ENCODE measurements at regions not wholly inside any gene's neighbourhood (a gene's known extent, or its start where the extent isn't known, plus 50 kb on each side); places are given as distances from the start of the nearest gene placed in this dataset.
A peak's percentile ranks its signal among the peaks of the same experiment; 100 is the strongest.

DNA sequence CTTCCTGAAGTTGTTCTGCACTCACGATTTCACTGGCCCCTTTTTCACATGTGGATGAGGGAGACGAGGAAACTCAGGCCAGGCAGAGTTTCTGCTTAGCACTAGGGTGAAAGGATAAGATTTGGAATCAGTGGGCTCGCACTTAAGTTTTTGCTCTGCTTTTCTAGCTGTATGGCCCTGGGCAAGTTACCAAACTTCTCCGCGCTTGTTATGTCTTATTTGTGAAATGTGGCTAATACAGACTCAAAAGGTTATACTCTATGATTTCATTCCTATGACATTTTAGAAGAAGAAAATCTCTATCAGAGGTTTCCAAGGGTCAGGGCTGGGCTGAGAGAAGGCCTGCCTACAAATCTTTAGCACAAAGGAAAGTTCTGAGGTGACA lies 191.9 kb upstream of the LRIG1 start:
- DNase-seq: no peak

DNA sequence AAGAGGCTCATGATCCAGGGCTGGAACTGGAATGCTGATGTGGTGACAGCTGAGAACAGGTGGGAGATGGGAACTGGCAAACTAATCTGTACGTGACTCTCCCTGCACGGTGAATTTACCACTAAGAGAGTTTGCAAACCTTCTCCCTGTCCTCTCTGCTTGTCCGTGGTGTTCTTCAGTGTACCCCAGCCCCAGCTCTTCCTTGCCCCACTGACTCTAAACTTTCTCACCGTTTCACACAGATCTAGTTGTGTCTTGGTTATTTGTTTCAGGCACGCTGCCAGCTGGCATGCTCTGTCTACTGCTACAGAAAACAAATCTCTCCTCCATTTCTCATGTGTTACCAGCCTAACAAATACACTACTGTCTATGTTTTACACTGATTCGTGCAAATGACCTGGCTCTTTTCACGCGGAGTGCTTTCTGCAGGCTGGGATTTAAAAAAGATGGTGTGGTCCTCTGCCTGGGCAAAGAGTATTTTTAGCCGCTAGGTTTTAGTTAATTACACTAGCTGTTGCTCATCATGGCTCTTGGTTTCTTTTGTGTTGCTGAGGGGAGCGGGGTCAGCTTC lies 192.7 kb upstream of the LRIG1 start:
- DNase-seq: peak; percentile 39

DNA sequence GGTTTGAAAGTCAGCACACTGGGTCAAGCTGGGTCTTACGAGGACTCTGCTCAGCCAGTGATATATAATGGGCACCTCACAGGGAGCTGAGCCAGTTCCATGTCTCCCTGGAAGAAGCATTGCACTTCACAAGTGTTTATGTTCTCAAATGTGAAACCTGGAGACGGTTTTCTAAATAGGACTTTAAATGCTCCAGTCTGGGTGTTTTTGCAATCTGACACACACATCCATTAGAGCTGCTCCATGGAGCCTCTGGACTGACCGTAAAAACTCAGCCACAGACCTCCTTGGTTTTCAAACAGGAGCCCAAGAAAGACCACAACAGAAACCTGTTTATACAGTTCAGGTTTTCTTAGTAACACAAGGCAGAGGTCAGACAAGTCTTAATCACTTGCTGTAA lies 201.3 kb upstream of the LRIG1 start:
- no peak for DNase-seq

DNA sequence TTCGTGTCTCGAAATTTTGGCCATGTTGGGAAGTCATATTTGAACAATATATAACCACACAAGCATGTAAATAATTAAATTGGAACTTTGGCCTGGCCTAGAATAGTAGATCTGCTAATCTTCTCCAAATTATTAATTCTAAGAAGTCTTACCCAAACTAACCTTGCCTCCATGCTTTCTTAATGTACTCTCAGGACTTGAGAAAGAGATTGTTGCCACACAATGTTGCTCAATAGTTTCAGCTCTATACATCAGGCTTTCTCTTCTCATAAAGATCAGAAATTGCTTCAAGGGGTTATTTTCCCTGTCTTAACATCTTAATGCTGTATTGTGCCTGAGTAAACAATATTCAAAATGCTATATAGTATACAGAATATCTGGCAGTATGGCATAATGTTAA lies 202.7 kb upstream of the LRIG1 start:
- no peak for DNase-seq

DNA sequence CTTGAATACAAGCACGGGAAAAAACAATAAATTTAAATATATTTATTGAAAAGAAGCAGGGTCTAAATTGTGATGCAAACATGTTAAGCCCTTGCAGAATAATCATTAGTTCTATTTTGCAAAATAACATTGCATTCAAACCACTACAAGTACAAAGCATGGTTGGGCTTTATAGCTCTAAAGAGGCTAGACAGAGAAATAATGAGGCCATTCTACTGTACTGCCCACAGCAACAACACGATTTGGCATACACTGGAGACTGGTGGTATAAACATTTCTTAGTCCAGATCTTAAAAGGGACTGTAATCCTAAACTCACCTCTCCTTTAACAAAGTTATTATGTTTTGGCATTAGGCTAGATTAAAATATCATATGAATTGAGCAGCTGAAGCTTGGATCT lies 204.3 kb upstream of the LRIG1 start:
- no peak for DNase-seq

DNA sequence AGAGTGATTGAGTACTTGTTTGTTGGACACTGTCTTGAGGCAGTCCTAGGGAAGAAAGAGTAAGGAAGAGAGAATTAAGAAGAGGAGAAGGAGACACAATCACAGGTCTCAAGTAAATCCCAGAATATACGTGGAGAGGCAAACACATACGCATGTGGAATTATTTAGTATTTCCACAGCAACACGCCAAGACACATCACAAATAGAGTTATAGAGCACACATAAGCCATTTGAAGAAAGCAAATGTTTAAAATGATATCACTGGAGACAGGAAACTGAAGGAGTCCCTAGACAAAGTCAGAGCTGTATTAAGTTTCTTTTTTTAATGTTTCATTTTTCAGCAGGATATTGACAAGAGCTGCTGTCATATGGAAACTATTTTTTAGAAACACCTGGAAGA lies 206.1 kb upstream of the LRIG1 start:
- DNase-seq: no peak

DNA sequence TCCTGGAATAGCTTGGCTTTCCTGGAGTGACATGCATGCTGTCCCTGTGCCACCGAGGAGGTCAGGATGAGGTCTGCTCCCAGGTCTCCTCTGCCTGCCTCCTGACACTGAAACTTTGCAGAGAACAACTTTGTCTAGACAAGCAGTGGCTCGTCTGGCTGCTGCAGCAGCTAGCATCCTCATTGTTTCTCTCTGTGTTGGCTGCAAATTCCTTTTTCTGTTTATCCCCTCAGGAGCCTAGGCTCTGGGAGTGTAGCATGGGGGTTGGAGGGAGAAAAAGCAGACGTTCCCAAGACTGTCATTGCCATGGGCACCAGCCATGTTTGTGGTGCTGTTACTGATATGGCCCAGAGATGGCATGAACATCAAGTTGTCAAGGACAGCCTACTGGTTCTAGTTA lies 208.7 kb upstream of the LRIG1 start:
- no peak for DNase-seq

DNA sequence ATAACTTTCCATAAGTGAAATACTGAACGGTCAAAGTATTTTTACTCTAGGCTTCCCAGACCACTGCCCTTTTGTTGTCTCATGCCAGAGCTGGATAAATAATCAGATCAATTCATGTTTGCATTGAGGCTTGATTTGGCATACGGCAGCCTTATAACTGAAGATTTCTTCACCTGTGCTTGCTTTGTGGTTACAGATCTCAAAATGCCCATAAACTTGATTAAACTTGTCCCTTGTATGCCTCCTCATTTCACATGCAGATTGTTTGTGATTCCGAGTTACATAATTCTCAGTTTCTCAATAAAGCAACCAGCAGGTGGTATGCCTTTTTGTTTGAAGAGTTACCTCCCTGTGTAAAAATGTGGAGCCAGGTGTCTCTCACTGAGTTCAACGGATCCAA lies 211.4 kb upstream of the LRIG1 start:
- no peak for DNase-seq

DNA sequence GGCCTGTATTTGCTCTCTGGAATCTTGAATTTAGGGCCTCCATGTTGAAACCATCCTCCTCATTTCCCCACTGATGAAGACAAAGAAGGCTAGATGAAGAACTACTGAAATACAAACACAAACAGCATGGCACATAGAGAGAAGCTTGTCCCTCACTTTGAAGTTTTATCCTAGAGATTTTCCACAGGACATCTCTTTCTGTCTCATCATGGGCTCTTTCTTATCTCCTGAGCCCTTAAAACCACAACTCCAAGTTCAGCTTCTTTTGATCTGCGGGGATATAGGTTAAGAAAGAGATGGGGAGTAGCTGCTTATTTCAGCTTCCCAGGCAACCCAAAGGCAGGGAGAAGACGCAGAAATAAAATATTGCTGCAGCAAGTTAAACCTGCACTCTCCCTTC lies 213.1 kb upstream of the LRIG1 start:
- no peak for DNase-seq

DNA sequence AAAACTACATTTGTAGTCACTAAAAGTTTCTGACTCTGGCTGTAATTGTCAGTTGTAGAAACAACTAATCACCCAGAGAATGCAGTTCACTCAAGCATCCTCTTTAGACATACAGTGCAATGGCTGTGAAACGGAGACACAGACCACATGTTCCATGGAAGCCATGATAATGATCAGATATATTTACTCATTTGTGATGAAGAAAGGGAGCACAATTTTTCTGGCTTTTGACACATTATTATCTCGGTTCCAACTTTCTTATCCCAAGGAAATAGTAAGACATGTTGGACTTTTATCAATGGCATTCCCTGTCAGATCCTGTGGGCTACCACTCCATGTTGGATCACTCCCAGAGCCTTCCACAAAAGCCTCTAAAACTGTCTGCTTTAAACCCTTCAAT lies 215.0 kb upstream of the LRIG1 start:
- no peak for DNase-seq

DNA sequence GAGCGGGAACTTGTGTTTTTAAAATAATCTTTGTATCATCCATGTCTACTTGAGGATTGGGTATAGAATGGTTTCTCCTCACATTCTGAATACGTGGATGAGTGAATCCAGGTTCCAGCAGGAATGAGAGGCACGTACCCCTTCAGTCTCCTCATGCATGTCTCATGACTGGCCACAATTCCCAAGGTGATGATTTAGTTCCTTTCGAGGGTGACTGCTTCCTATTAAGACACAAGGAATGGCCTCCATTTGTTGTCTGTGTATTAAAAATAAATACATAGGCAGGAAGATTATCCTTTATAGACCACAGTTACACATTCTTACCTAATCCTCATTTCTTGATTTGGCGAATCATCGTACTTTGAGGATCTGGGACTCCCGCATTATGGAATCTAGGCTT lies 217.0 kb upstream of the LRIG1 start:
- DNase-seq: no peak

DNA sequence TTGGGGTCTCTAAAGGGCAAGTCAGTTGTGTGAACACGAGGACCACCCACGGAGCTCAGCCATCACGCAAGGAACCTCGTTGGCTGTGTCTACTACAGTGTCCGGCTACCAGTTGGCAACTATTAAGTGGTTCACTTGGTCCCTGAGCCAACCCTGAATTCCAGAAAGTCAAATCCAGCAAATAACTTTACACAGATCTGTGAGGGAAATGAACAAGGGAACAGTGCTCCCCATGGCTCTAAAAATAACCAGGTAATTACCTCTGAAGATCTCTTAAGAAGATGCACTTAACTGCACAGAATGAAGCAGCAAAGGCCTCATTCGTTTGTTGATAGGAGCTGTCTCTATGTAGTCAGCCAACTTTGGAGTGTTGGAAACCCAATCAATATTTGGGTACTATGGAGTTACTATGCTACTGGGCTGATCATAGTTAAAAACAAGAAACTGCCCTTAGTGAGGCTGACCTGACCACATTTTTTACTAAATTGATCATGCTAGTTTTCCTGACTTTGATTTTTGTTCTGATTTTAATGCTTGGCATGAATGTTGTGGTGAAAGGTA lies 219.1 kb upstream of the LRIG1 start:
- no peak for DNase-seq

DNA sequence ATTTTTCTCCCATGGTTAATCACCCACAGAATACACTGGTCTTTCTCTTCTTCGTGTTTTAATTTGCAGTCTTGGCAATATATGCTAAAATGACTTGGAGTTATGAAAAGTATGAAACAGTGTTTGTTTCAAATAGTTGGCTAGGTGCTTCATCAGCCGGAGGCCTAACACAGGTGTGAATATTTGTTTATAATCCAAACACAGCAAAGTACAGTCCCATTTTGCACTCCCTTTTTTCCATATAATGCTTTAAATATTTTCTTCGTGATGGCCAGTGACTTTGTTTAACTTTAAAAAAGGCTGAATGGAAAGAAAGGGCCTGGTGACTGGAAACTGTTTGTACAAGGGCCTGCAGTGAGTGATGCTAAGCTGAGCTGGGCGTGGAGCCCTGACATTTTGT lies 219.7 kb upstream of the LRIG1 start:
- no peak for DNase-seq

DNA sequence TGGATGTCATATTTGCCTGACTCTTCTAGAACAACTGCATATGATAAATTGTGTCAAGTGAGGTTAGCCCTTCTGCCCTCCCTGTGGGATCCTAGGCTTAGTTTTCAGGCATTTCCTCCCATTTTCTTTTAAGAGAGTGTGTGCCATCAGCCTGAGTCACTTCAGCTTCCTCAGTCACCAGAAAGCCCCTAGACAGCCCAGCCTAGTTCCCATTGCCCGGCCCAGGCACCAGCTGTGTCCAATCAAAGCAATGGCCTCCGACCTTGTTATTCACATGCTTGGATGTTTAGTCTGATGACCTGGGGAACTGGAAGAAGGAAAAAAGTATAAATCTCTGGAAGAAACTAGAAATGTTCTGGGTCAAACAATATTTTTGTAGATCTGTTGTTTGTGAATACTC lies 221.9 kb upstream of the LRIG1 start:
- DNase-seq: peak; percentile 26

DNA sequence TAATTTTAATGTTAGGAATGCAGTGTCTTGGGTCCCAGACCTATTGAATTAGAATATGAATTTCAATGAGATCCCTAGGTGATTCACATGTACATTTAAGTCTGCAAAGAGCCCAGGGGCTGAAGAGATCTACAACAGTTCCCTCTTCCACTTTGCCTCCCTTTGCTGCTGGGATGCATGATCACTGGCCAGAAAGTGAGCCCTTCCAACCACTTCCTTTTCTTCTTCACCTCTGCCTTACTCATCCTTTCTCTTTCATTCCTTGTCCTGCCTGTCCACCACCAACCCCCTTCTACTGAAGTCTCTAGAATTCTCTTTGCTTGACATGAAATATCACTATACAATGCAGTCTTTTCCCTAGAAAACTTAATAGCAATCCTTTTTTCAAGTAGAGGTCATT lies 222.4 kb upstream of the LRIG1 start:
- no peak for DNase-seq

DNA sequence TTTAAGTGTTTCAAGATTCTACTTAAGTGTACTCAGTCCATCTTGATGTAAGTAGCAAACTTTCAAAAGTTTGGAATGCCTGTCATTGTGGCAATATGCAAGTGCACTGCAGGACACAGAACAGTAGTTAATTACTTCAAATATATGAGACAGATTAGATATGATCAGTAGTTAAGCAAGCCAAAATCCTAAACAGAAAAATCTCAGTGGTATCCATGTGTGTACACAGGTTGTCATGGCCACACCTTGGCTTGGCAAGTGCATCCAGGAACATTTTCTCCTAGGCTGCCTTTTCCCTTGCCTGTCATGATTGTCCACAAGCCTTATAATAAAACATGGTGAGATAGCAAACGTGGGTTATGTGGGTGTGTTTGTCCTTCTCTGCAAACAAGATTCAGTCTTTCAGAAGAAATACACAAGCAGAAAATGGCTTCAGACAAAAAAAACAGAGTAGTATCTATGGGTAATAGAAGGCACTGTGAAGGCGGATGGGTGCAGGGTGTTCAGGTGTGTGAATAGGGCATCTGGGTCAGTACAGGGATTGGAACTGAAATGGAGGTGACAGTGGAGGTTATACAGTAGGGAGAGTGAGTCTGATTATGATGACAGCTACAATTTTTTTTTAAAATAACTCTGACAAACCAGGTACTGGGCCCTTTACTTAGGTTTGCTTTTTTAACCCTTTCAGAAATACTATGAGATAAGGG lies 229.0 kb upstream of the LRIG1 start:
- DNase-seq: no peak

DNA sequence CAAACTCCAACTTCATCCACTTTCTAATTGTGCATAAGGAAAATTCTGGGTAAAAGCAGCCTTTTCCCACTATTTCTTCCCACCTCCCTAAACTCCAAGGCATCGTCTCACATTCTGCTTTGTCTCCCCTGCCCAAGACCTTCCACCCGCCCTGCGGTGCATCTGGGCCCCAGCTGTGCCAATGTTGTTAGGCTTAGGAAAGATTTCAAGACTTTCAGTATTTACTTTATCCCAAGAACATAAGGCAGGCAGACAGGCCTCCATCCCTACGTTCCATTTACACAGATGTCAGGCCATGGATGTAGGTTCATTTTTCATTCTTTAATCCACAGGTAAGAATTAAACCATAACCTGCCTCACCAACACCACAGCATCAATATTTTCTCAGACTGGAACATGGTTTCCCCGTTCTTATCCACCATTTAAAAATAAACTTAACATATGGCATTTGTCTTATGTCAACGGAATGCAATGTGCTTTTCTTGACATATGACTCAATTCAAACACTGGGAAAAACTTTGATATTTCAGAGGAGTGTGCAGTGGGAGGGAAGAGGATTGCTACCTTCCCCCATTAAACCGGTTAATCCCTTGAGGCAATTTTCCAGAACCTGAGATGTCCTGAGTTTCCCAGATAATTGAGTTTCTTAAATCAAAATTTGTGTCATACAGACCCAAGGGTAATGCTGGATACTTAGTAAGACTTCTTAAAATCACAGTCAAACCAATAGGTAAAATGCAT lies 238.0 kb upstream of the LRIG1 start:
- DNase-seq: no peak

DNA sequence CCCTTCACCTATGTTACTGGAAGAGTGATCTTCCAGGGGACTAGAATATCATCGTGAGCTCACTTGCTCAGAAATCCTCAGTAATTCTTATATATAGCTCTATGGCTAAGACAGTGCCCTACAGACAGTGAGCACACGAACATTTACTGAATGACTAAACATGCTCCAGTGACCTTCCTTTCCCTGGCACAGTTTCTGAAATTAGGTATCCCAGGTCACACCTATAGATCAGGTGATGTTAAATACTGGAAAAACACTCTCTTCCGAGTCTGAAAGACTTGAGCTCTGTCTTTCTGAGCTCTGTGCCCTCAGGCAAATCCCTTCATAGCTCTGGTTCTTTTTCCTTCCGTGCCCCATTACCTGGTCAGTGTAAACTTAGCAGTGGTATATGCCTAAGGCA lies 239.4 kb upstream of the LRIG1 start:
- DNase-seq: no peak

DNA sequence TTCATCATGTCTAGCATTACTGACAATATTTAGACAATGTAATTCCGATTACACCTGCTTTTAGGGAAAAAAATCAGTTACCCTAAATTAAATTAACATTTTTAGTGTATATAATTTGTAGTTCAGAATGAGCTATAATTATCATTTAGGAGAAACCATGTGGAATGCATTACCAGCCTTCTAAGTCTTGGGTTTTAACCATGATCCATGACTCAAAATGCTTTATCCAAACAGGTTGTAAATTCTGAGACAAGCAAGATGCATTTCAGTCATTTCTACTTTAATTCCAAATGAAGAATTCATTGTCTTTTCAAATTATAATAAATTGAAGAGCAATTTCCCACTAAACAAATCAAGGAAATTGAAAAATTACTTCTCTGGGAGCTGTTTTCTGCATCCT lies 243.7 kb upstream of the LRIG1 start:
- no peak for DNase-seq

DNA sequence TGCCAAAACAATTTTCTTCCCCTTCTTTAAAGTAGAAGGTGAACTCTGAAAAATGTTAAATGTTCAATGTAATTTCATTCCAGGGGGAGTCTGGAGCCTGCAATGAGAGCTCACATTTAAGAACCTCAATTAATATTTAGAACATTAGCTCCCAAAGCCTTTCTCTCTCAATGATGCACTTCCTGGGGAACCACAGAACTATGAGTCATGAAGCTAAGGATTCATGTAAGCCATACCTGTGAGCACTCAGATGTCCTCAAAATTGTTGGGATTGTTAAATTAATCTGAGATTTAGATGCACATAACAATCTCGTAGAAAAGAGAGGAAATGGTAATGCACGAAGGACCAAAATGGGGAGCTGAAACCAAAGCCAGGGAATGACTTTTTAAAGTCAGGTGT lies 244.2 kb upstream of the LRIG1 start:
- DNase-seq: no peak

DNA sequence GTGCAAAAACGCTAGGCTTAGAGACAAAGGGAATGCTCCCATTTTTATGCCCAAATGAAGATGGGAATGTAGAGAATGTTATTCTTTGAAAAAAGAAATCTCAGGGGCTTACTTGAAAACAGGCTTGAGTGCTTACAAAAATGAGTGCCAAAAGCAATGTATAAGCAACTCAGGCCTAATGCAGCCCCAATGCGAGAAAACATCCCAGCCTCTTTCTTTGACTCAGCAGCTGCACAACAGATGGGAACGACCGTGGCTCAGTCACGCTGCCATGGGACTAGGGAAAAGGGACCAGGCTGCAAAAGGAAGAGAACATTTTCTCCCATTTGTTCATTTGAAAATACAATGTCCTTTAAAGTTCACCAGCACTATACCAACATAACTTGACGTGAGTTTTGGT lies 246.4 kb upstream of the LRIG1 start:
- DNase-seq: no peak

DNA sequence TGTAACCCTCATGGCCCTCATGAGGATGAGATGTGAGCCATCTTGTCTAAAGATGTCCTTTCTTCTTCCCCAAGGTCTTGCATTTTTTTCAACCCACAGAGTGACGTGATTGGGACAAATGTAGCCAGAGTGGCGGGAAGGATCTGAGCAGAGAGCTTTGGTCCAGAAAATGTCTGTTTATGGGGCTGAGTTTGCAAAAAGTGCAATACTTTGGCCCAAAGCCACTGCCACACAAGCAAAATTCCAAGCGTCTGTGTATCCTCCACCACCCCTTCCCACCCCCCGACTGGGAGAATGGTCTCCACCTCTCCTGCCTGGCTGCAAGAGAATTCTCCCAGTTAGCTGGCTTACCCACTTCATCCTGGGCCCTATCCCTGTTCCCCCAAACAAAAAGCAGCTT lies 246.9 kb upstream of the LRIG1 start:
- no peak for DNase-seq

DNA sequence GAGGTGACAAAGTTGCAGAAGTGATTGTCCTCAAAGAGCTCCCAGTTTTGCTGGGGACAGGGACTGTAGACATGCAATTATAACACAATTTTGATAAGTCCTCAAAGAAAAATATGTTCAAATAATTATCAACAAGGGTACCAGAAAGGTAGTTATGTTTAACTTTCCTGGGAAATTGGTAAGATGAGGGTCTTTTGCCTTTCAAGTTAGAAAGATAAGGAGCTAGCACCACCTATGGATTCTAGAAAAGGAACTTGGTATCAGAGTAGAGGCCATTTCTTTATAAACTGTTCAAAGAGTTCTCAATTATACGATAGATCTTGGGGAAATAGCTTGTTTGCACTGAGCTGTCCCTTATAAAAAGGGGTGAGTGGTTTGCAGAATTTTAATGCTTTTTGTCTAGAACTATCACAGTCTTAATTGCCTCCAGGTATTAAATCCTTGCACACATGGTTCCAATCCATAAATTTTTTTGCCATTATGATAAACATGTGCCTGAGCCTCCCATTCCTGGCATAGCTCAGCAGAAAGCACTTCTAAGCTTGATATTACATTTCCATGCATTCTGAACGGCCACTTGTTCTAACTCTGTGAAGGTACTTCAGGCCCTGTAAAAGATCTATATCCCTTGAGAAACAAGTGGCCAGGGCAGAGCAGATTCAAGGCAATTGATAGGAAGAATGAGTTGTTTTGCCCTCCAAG lies 247.5 kb upstream of the LRIG1 start:
- no peak for DNase-seq
